Coronary artery (tissue), 2 donors: ENCODE measurements at regions not wholly inside any gene's neighbourhood (a gene's known extent, or its start where the extent isn't known, plus 50 kb on each side); places are given as distances from the start of the nearest gene placed in this dataset.

Experiments used
- DNase-seq: peaks from one replicate; pipeline ENCODE4 v3.0.0-alpha.2; 2017; ENCODE audit warnings: low spot score
- H3K27ac ChIP-seq, 2 donors: fragments of 200-600 bp; sonication (generic); one replicate each; pipeline ENCODE4 v1.5.1; 2016 to 2019
- H3K4me3 ChIP-seq: fragments of 200-600 bp; sonication (generic); 2 replicates; pipeline ENCODE4 v1.5.1; 2016; ENCODE audit warnings: mild to moderate bottlenecking, moderate library complexity
- CTCF ChIP-seq: fragments of 200-600 bp; sonication (generic); IDR thresholded peaks from one replicate; pipeline ENCODE4 v1.5.1; 2019; ENCODE audit warnings: antibody characterized with exemption

- no peak for DNase-seq
- TF ChIP-seq CTCF: no peak
- Histone ChIP-seq H3K4me3 (no peak overlapping the region), H3K27ac (no peak overlapping the region)
These were observed 49.9 kb upstream of the SOX6 start for GRCh38 chr11:16406226-16406625.
